GM12891 (cell line): ENCODE measurements at regions not wholly inside any gene's neighbourhood (a gene's known extent, or its start where the extent isn't known, plus 50 kb on each side); places are given as distances from the start of the nearest gene placed in this dataset.

ENCODE experiments used
- PAX5 ChIP-seq: IDR thresholded peaks from 2 replicates; pipeline ENCODE4 v1.6.1; 2011; ENCODE audit warnings: low read length, moderate library complexity, mild to moderate bottlenecking; ENCODE audit not compliant: insufficient read depth, severe bottlenecking
- POLR2A ChIP-seq: IDR thresholded peaks from 2 replicates; pipeline ENCODE4 v1.6.1; 2011; ENCODE audit warnings: low read depth, low read length, control low read depth
- POLR2AphosphoS5 ChIP-seq: IDR thresholded peaks from 2 replicates; pipeline ENCODE4 v1.6.1; 2011; ENCODE audit warnings: low read depth, low read length, control low read depth
- POU2F2 ChIP-seq: IDR thresholded peaks from 2 replicates; pipeline ENCODE4 v1.6.1; 2011; ENCODE audit warnings: low read depth, mild to moderate bottlenecking, control low read depth, low read length, moderate library complexity
- SPI1 ChIP-seq: IDR thresholded peaks from 2 replicates; pipeline ENCODE4 v1.6.1; 2011; ENCODE audit warnings: low read depth, low read length, control low read depth
- TAF1 ChIP-seq: IDR thresholded peaks from 2 replicates; pipeline ENCODE4 v1.6.1; 2011; ENCODE audit warnings: low read depth, low read length, control low read depth

DNA sequence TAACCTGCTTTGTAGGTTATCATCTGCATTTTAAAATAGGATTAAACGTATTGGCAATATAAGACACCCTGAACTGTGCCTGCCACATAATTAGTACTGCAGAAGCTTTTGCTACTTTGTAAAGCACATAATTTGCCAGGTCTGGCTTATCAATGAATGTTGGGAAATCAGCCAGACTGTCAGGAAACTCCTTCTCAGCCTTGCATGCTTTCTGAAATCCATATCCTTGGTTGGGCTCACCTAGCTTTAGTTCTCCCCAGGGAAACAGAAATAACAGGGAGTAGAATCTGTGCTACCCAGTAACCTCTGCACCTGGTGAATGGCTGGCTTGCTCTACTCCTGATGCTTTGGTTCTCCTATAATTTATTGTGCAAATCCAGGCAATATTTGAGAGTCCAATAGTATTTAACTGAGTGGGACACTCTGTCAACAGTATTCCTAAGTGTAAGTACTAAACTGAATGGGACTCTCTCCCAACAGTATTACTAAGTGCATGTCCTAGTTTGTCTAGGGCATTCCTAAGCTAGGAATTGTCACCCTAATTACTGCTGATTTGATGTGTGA, 354.5 kb downstream of the WDR72 start:
- TF ChIP-seq POLR2A (no peak), SPI1 (no peak), TAF1 (no peak), POLR2AphosphoS5 (no peak), POU2F2 (no peak), PAX5 (no peak)
